B cell (primary cell): ENCODE measurements at regions not wholly inside any gene's neighbourhood (a gene's known extent, or its start where the extent isn't known, plus 50 kb on each side); places are given as distances from the start of the nearest gene placed in this dataset.

Source experiments
- ATAC-seq: fragments of 200-7000 bp; cut with Tn5 transposase; one replicate; pipeline ENCODE4 v1.10.0; 2021; ENCODE audit warnings: low read depth, mild to moderate bottlenecking, moderate number of reproducible peaks, moderate library complexity
- CTCF ChIA-PET: fragments of 350-600 bp; sonication (Branson Sonifier 250); formaldehyde crosslinking; loops from one replicate; lab custom pipeline; 2021; ENCODE audit warnings: antibody characterized with exemption, inconsistent platforms; lab: Charles Lee
- POLR2A ChIA-PET: fragments of 350-600 bp; sonication (Branson Sonifier 250); formaldehyde crosslinking; loops from one replicate; lab custom pipeline; 2021; ENCODE audit warnings: antibody characterized with exemption; lab: Charles Lee
- DNase-seq: peaks from one replicate; pipeline ENCODE4 v3.0.0; 2013
- H2AFZ ChIP-seq: 2 replicates; pipeline ENCODE4 v1.6.1; 2012; ENCODE audit warnings: mild to moderate bottlenecking, low read depth, low read length; ENCODE audit not compliant: insufficient read depth, poor library complexity, severe bottlenecking
- H3K27ac ChIP-seq, 2 donors: 1 replicate in 1 of 2; 2 replicates in 1 of 2; pipeline ENCODE4 v1.5.1; 2012 to 2013; ENCODE audit warnings: low read length in 2 of 2, mild to moderate bottlenecking in 2 of 2, moderate library complexity in 1 of 2
- H3K27me3 ChIP-seq, 4 experiments: fragments of 200-600 bp in 1 of 4; sonication (generic) in 1 of 4; replicated peaks in 1 of 4; 1 replicate in 2 of 4; 2 replicates in 2 of 4; pipeline versions ENCODE4 v1.6.1 to v1.7.0; 2013 to 2016; ENCODE audit warnings: low read length in 3 of 4, mild to moderate bottlenecking in 2 of 4, mixed read lengths in 1 of 4, moderate library complexity in 1 of 4; ENCODE audit not compliant: insufficient read depth in 4 of 4, control insufficient read depth in 3 of 4; ENCODE audit errors: control extremely low read depth in 1 of 4
- H3K36me3 ChIP-seq, 2 experiments: replicated peaks in 1 of 2; 1 replicate in 1 of 2; 2 replicates in 1 of 2; pipeline versions ENCODE4 v1.6.1 to v1.7.1; 2013; ENCODE audit warnings: low read length in 1 of 2; ENCODE audit not compliant: insufficient read depth in 2 of 2, control insufficient read depth in 1 of 2; ENCODE audit errors: control extremely low read depth in 1 of 2, extremely low read depth in 1 of 2
- H3K4me1 ChIP-seq, 2 donors: fragments of 200-600 bp in 1 of 2; sonication (generic) in 1 of 2; 1 replicate in 1 of 2; 2 replicates in 1 of 2; pipeline versions ENCODE4 v1.5.1 to v1.6.1; 2013 to 2017; ENCODE audit warnings: low read length in 2 of 2; ENCODE audit not compliant: control insufficient read depth in 2 of 2, insufficient read depth in 2 of 2
- H3K4me2 ChIP-seq: replicated peaks from 2 replicates; pipeline ENCODE3; 2012; ENCODE audit warnings: mild to moderate bottlenecking, low read depth, low read length; ENCODE audit not compliant: poor library complexity, severe bottlenecking
- H3K4me3 ChIP-seq, 5 experiments: fragments of 200-600 bp in 1 of 5; sonication (generic) in 1 of 5; 1 replicate in 3 of 5; 2 replicates in 2 of 5; pipeline versions ENCODE4 v1.5.1 to v1.7.0; 2011 to 2016; ENCODE audit warnings: low read length in 4 of 5, mild to moderate bottlenecking in 4 of 5, low read depth in 2 of 5, control low read depth in 1 of 5, moderate library complexity in 1 of 5; ENCODE audit not compliant: insufficient read depth in 1 of 5; ENCODE audit errors: control extremely low read depth in 1 of 5, extremely low read depth in 1 of 5
- H3K79me2 ChIP-seq: fragments of 200-600 bp; sonication (generic); one replicate; pipeline ENCODE4 v1.6.0; 2016; ENCODE audit warnings: low read length; ENCODE audit not compliant: control insufficient read depth, insufficient read depth
- H3K9ac ChIP-seq: fragments of 200-600 bp; sonication (generic); 2 replicates; pipeline ENCODE4 v1.6.1; 2017; ENCODE audit warnings: mild to moderate bottlenecking, low read length, moderate library complexity
- H3K9me3 ChIP-seq, 3 donors: one replicate each; pipeline versions ENCODE4 v1.6.1 to v1.7.1; 2013; ENCODE audit warnings: low read length in 2 of 3; ENCODE audit not compliant: control insufficient read depth in 2 of 3, insufficient read depth in 1 of 3; ENCODE audit errors: control extremely low read depth in 1 of 3
- H4K20me1 ChIP-seq: 2 replicates; pipeline ENCODE4 v1.6.0; 2012; ENCODE audit warnings: mild to moderate bottlenecking, low read length; ENCODE audit not compliant: insufficient read depth, control insufficient read depth, poor library complexity, severe bottlenecking
- H3K27ac Mint-ChIP-seq: one replicate; pipeline ENCODE4 v1.8.0; 2021; ENCODE audit warnings: mixed read lengths
- H3K27me3 Mint-ChIP-seq: one replicate; pipeline ENCODE4 v1.8.0; 2021; ENCODE audit warnings: mixed read lengths
- H3K4me1 Mint-ChIP-seq: one replicate; pipeline ENCODE4 v1.8.0; 2021; ENCODE audit warnings: mixed read lengths
- H3K4me3 Mint-ChIP-seq: one replicate; pipeline ENCODE4 v1.8.0; 2021; ENCODE audit warnings: mixed read lengths
- H3K9me3 Mint-ChIP-seq: one replicate; pipeline ENCODE4 v1.8.0; 2022; ENCODE audit warnings: mixed read lengths; ENCODE audit not compliant: insufficient read depth
- CTCF ChIP-seq: fragments of 200-600 bp; IDR thresholded peaks from one replicate; pipeline ENCODE4 v1.8.0; 2022; ENCODE audit warnings: antibody characterized with exemption, mild to moderate bottlenecking
- EZH2 ChIP-seq: IDR thresholded peaks from 2 replicates; pipeline ENCODE4 v1.6.1; 2012; ENCODE audit warnings: borderline replicate concordance, low read depth, mild to moderate bottlenecking, moderate library complexity, low read length; ENCODE audit not compliant: insufficient read depth, poor library complexity, severe bottlenecking
- WGBS: methylation state at CpG from one replicate; pipeline ENCODE4 v1.1.5; 2013; ENCODE audit warnings: missing lambda C conversion rate; ENCODE audit not compliant: insufficient coverage; 5-methylcytosine and 5-hydroxymethylcytosine counted together
- intact Hi-C: fragments of 100-400 bp; cut with micrococcal nuclease; formaldehyde crosslinking; loops from one replicate; pipeline ENCODE4 v1.10.0; 2022

GRCh38 chr18:78629426-78629825, 350.2 kb upstream of the SALL3 start:
- no peaks in the 10 kb centered on the region for H3K27me3 Mint-ChIP-seq
- intact Hi-C loops: no loop called here
- no peak overlapping the region for H3K4me3 Mint-ChIP-seq
- no peak overlapping the region for H3K4me3 ChIP-seq
- no peak for DNase-seq
- H3K27ac ChIP-seq: no peak overlapping the region
- peaks cover 17% of the 10 kb centered on the region for H3K4me1 Mint-ChIP-seq
- POLR2A ChIA-PET: no interaction called here
- H3K27me3 ChIP-seq: no peaks in the 10 kb centered on the region
- CTCF ChIA-PET: no interaction called here
- no peak for ATAC-seq
- H3K9me3 ChIP-seq: peaks cover 0 to 40% (median 0%) of the 10 kb centered on the region in 3 donors
- H3K4me2 ChIP-seq: no peak overlapping the region
- WGBS: 87% methylated on average over 11 of the region's 15 CpGs
- H4K20me1 ChIP-seq: no peaks in the 10 kb centered on the region
- H3K9ac ChIP-seq: no peak overlapping the region
- peaks cover 6 to 19% of the 10 kb centered on the region in 2 donors for H3K4me1 ChIP-seq
- H3K36me3 ChIP-seq: no peaks in the 10 kb centered on the region
- H2AFZ ChIP-seq: no peak overlapping the region
- peaks cover 5% of the 10 kb centered on the region for H3K9me3 Mint-ChIP-seq
- no peaks in the 10 kb centered on the region for H3K79me2 ChIP-seq
- no peak overlapping the region for H3K27ac Mint-ChIP-seq
- TF ChIP-seq CTCF: no peak
- no peak for TF ChIP-seq EZH2

- no peaks in the 10 kb centered on the region for H3K79me2 ChIP-seq
- no peaks in the 10 kb centered on the region for H3K36me3 ChIP-seq
- H3K27ac Mint-ChIP-seq: no peak overlapping the region
- H3K27ac ChIP-seq: no peak overlapping the region
- no peaks in the 10 kb centered on the region for H3K27me3 Mint-ChIP-seq
- peaks cover 6 to 18% of the 10 kb centered on the region in 2 donors for H3K4me1 ChIP-seq
- H3K4me1 Mint-ChIP-seq: peaks cover 13% of the 10 kb centered on the region
- intact Hi-C loops: no loop called here
- ATAC-seq: no peak
- peaks cover 0 to 42% (median 0%) of the 10 kb centered on the region in 3 donors for H3K9me3 ChIP-seq
- TF ChIP-seq EZH2 (no peak), CTCF (no peak)
- H3K4me3 ChIP-seq: no peak overlapping the region
- peaks cover 5% of the 10 kb centered on the region for H3K9me3 Mint-ChIP-seq
- no peak overlapping the region for H2AFZ ChIP-seq
- H4K20me1 ChIP-seq: no peaks in the 10 kb centered on the region
- POLR2A ChIA-PET: no interaction called here
- CTCF ChIA-PET: no interaction called here
- DNase-seq: no peak
- H3K4me3 Mint-ChIP-seq: no peak overlapping the region
- no peaks in the 10 kb centered on the region for H3K27me3 ChIP-seq
- 91% methylated on average over 14 of the region's 17 CpGs for WGBS
- no peak overlapping the region for H3K9ac ChIP-seq
- no peak overlapping the region for H3K4me2 ChIP-seq
These were observed 349.3 kb upstream of the SALL3 start for GRCh38 chr18:78630356-78630755.
